A673 (cell line): ENCODE measurements at regions not wholly inside any gene's neighbourhood (a gene's known extent, or its start where the extent isn't known, plus 50 kb on each side); places are given as distances from the start of the nearest gene placed in this dataset.

Experiments
- BruUV-seq: library from RNA; stranded (reverse); fragments of 400-500 nt; replicated peaks from 2 replicates; lab custom pipeline; 2021; lab: Mats Ljungman, UMichigan
- CTCF ChIA-PET: fragments of 300-600 bp; sonication (Branson Sonifier 250); formaldehyde crosslinking; loops from one replicate; lab custom pipeline; 2022; ENCODE audit warnings: antibody characterized with exemption; lab: Charles Lee
- POLR2A ChIA-PET: fragments of 300-600 bp; sonication (Branson Sonifier 250); formaldehyde crosslinking; loops from one replicate; lab custom pipeline; 2022; ENCODE audit warnings: antibody characterized with exemption; ENCODE audit not compliant: low non-redundant PET; lab: Charles Lee
- DNase-seq: peaks from one replicate; pipeline ENCODE4 v3.0.0-alpha.2; 2015; ENCODE audit warnings: low spot score
- H3K27ac ChIP-seq: fragments of 200-600 bp; sonication (generic); 2 replicates; pipeline ENCODE4 v1.5.1; 2016; ENCODE audit warnings: mixed run types, low read depth, mild to moderate bottlenecking, mixed read lengths, antibody characterized with exemption, low read length; ENCODE audit not compliant: poor library complexity, severe bottlenecking
- H3K27me3 ChIP-seq: fragments of 200-600 bp; sonication (generic); replicated peaks from 2 replicates; pipeline ENCODE4 v1.6.1; 2017; ENCODE audit warnings: mixed run types, low read depth, mild to moderate bottlenecking, mixed read lengths, antibody characterized with exemption, low read length; ENCODE audit not compliant: insufficient read depth, poor library complexity
- H3K36me3 ChIP-seq: fragments of 200-600 bp; sonication (generic); 2 replicates; pipeline ENCODE4 v1.6.1; 2016; ENCODE audit warnings: mixed run types, mild to moderate bottlenecking, mixed read lengths, antibody characterized with exemption, low read length; ENCODE audit not compliant: insufficient read depth, poor library complexity, severe bottlenecking
- H3K4me1 ChIP-seq: fragments of 200-600 bp; sonication (generic); 2 replicates; pipeline ENCODE4 v1.6.1; 2017; ENCODE audit warnings: mixed run types, mild to moderate bottlenecking, mixed read lengths, antibody characterized with exemption, low read length; ENCODE audit not compliant: insufficient read depth, poor library complexity, severe bottlenecking
- H3K4me3 ChIP-seq: fragments of 200-600 bp; sonication (generic); 2 replicates; pipeline ENCODE4 v1.5.1; 2016; ENCODE audit warnings: low read depth, mixed run types, mild to moderate bottlenecking, mixed read lengths, low read length; ENCODE audit not compliant: poor library complexity, severe bottlenecking
- H3K9me3 ChIP-seq: fragments of 200-600 bp; sonication (generic); 2 replicates; pipeline ENCODE4 v1.6.1; 2016; ENCODE audit warnings: mixed run types, low read depth, mild to moderate bottlenecking, mixed read lengths, antibody characterized with exemption, low read length; ENCODE audit not compliant: poor library complexity, severe bottlenecking
- EZH2 ChIP-seq: fragments of 200-600 bp; sonication (generic); IDR thresholded peaks from 2 replicates; pipeline ENCODE4 v1.6.1; 2017; ENCODE audit warnings: borderline replicate concordance, low read depth, mild to moderate bottlenecking, mixed read lengths, antibody characterized with exemption, low read length; ENCODE audit not compliant: poor library complexity, severe bottlenecking
- intact Hi-C: fragments of 100-400 bp; cut with micrococcal nuclease; formaldehyde crosslinking; loops from one replicate; pipeline ENCODE4 v1.10.0; 2022; ENCODE audit not compliant: unreplicated experiment
- TF ChIP-seq, protein P1 (sequence below): fragments of 300-800, 200-600 bp; sonication (generic); conservative IDR thresholded peaks from 2 replicates; pipeline ENCODE4 v1.5.1; 2017; ENCODE audit warnings: low read depth, mild to moderate bottlenecking, antibody characterized with exemption, low read length, moderate library complexity, mixed read lengths

DNA sequence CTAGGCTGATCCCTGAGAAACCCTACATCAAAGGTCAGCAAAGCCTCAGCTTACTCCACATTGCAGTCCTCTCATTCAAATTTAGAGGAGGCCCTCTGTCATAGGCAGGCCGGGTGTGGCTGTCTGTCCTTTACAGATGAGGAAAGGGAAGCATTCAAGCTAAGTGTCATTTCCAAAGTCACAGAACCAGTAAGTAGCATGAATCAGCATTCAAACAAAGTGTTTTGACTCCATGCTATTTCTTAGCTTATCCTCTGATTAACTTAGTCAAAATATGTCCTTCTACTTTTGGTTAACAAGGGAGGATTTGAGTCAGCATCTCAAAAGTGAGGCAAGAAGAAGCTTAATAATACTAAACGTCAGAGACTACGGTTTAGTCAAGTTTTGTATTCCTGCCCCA lies 409.0 kb upstream of the POU3F3 start:
- no peaks in the 10 kb centered on the region for H3K9me3 ChIP-seq
- H3K27ac ChIP-seq, result no peak overlapping the region
- no peak for DNase-seq
- ChIA-PET POLR2A (no interaction called here), CTCF (no interaction called here)
- no TSS peak for BruUV-seq
- no peak overlapping the region for H3K4me3 ChIP-seq
- no peaks in the 10 kb centered on the region for H3K4me1 ChIP-seq
- TF ChIP-seq EZH2, result no peak
- TF ChIP-seq, protein P1, sequence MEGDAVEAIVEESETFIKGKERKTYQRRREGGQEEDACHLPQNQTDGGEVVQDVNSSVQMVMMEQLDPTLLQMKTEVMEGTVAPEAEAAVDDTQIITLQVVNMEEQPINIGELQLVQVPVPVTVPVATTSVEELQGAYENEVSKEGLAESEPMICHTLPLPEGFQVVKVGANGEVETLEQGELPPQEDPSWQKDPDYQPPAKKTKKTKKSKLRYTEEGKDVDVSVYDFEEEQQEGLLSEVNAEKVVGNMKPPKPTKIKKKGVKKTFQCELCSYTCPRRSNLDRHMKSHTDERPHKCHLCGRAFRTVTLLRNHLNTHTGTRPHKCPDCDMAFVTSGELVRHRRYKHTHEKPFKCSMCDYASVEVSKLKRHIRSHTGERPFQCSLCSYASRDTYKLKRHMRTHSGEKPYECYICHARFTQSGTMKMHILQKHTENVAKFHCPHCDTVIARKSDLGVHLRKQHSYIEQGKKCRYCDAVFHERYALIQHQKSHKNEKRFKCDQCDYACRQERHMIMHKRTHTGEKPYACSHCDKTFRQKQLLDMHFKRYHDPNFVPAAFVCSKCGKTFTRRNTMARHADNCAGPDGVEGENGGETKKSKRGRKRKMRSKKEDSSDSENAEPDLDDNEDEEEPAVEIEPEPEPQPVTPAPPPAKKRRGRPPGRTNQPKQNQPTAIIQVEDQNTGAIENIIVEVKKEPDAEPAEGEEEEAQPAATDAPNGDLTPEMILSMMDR, result no peak
- no peaks in the 10 kb centered on the region for H3K27me3 ChIP-seq
- H3K36me3 ChIP-seq, result no peaks in the 10 kb centered on the region
- intact Hi-C loops, result no loop called here

DNA sequence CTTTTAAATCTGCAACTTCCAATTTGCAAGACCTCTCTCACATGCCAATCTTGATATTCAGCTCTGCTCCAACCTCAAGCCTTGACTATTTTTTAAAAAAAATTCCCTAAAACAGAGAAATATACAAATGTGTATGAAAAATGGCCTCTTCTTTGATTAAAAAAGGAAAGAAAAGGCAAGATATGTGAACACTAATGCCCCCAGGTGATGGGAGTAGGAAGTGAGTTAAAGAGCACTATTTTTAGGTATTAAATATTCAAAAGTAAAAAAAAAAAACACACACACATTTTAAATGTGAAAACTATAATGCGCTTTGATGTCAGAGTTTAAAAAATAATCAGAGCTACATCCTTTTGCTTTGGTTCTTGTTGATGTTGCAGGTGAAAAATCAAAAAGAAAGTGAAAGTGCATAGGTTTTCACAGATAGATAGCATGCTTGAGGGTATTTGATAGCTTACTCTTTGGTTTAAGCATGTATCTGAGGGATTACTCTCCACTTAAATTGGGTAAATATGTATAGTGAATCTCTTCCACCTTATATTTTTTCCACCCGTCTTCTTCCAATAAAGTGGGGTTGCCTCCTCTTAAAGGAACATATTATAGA lies 406.0 kb upstream of the POU3F3 start:
- no peak for DNase-seq
- no peak overlapping the region for H3K4me3 ChIP-seq
- H3K27ac ChIP-seq, result no peak overlapping the region
- ChIA-PET CTCF (no interaction called here), POLR2A (no interaction called here)
- no peaks in the 10 kb centered on the region for H3K36me3 ChIP-seq
- TF ChIP-seq EZH2, result no peak
- TF ChIP-seq, protein P1, result peak; percentile 18; the same call in 1 of the 2 replicates
- H3K4me1 ChIP-seq, result no peaks in the 10 kb centered on the region
- H3K9me3 ChIP-seq, result no peaks in the 10 kb centered on the region
- H3K27me3 ChIP-seq, result no peaks in the 10 kb centered on the region
- intact Hi-C loops, result no loop called here
- BruUV-seq, result no TSS peak

DNA sequence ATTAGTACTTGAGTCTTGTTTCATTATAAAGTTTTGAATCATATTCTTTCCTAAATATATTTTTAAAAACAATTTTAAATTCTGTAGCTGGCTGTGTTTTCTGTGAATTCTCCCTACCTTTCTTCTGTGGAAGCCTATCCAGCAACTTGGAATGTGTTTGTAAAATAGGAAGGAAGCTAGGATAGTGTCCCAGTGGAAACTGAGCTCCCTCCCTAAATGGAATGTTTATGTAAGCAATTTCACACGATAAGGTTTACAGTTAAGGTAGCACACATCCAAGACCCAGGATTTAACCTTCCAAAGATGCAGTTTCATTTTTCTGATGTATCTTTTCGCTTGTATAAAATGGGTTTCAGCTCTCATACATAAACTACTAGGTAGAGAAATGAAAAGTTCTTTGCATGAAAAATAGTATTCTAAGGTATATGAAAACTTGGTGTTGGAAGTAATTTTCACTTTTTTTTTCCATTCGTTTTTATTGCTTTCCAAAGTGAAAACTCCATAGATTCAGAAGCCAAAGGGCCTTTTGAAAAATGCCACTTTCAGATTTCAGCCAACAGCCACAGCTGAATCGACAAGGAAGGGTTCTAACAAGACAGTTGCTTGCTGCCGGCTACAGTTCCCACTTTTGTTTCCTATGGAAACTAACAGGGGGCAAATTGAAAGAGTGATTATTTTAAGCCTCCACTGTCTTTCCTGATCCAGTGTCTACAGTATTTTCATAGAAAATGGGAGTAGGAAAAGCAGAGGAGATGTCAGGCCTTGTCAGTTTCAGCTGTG lies 405.1 kb upstream of the POU3F3 start:
- ChIA-PET POLR2A (no interaction called here), CTCF (no interaction called here)
- H3K9me3 ChIP-seq, result no peaks in the 10 kb centered on the region
- intact Hi-C loops, result no loop called here
- H3K4me1 ChIP-seq, result no peaks in the 10 kb centered on the region
- TF ChIP-seq, protein P1, result no peak
- no peak overlapping the region for H3K27ac ChIP-seq
- no peaks in the 10 kb centered on the region for H3K36me3 ChIP-seq
- H3K4me3 ChIP-seq, result no peak overlapping the region
- no peaks in the 10 kb centered on the region for H3K27me3 ChIP-seq
- DNase-seq, result no peak
- BruUV-seq, result no TSS peak
